Caco-2 (cell line): ENCODE measurements at regions not wholly inside any gene's neighbourhood (a gene's known extent, or its start where the extent isn't known, plus 50 kb on each side); places are given as distances from the start of the nearest gene placed in this dataset.

Experiments used
- BruUV-seq: library from RNA; stranded (reverse); fragments of 400-500 nt; replicated peaks from 2 replicates; lab custom pipeline; 2021; lab: Mats Ljungman, UMichigan
- CTCF ChIA-PET: fragments of 300-600 bp; sonication (Branson Sonifier 250); formaldehyde crosslinking; loops from one replicate; lab custom pipeline; 2022; ENCODE audit warnings: antibody characterized with exemption; lab: Charles Lee
- POLR2A ChIA-PET: fragments of 300-600 bp; sonication (Branson Sonifier 250); formaldehyde crosslinking; loops from one replicate; lab custom pipeline; 2022; ENCODE audit warnings: antibody characterized with exemption; lab: Charles Lee
- DNase-seq, 2 experiments: peaks; one replicate each; pipeline versions ENCODE4 v3.0.0 to v3.0.0-alpha.2; 2020 to 2022
- H3K27me3 ChIP-seq: replicated peaks from 2 replicates; pipeline ENCODE4 v1.6.0; 2011; ENCODE audit warnings: low read length; ENCODE audit not compliant: control insufficient read depth, insufficient read depth
- H3K36me3 ChIP-seq: 2 replicates; pipeline ENCODE4 v1.5.1; 2011; ENCODE audit warnings: low read length; ENCODE audit not compliant: control insufficient read depth, insufficient read depth
- H3K4me1 ChIP-seq: fragments of 250-450 bp; sonication (Bioruptor Pico); 2 replicates; pipeline ENCODE4 v1.5.1; 2020; ENCODE audit warnings: mild to moderate bottlenecking
- H3K4me3 ChIP-seq: 2 replicates; pipeline ENCODE4 v1.5.1; 2011; ENCODE audit warnings: low read depth, mild to moderate bottlenecking, control low read depth, low read length
- H3K9me3 ChIP-seq: fragments of 250-450 bp; sonication (Bioruptor Pico); 2 replicates; pipeline ENCODE4 v1.5.1; 2020; ENCODE audit warnings: mild to moderate bottlenecking, moderate library complexity
- H3K27ac Mint-ChIP-seq: one replicate; pipeline ENCODE4 v1.8.0; 2022; ENCODE audit warnings: mixed read lengths; ENCODE audit not compliant: unreplicated experiment
- H3K27me3 Mint-ChIP-seq: one replicate; pipeline ENCODE4 v1.8.0; 2022; ENCODE audit warnings: mixed read lengths; ENCODE audit not compliant: insufficient read depth, unreplicated experiment
- H3K36me3 Mint-ChIP-seq: one replicate; pipeline ENCODE4 v1.8.0; 2022; ENCODE audit warnings: mild to moderate bottlenecking, mixed read lengths; ENCODE audit not compliant: insufficient read depth, unreplicated experiment
- H3K4me1 Mint-ChIP-seq: one replicate; pipeline ENCODE4 v1.8.0; 2022; ENCODE audit warnings: low read depth, mixed read lengths; ENCODE audit not compliant: unreplicated experiment
- H3K4me3 Mint-ChIP-seq: one replicate; pipeline ENCODE4 v1.8.0; 2022; ENCODE audit warnings: mild to moderate bottlenecking, moderate library complexity, mixed read lengths; ENCODE audit not compliant: unreplicated experiment
- H3K9me3 Mint-ChIP-seq: one replicate; pipeline ENCODE4 v1.8.0; 2022; ENCODE audit warnings: mixed read lengths; ENCODE audit not compliant: unreplicated experiment
- intact Hi-C: fragments of 100-400 bp; cut with micrococcal nuclease; formaldehyde crosslinking; loops from one replicate; pipeline ENCODE4 v1.10.0; 2022; ENCODE audit not compliant: unreplicated experiment
- TF ChIP-seq, protein P1 (sequence below), 2 experiments: fragments of 200-600 bp in 1 of 2; IDR thresholded peaks; 1 replicate in 1 of 2; 2 replicates in 1 of 2; pipeline versions ENCODE4 v1.5.1 to v1.8.0; 2011 to 2022; ENCODE audit warnings: antibody characterized with exemption in 1 of 2, control low read depth in 1 of 2, inconsistent platforms in 1 of 2, low read depth in 1 of 2, low read length in 1 of 2, mild to moderate bottlenecking in 1 of 2, moderate library complexity in 1 of 2; ENCODE audit not compliant: insufficient read depth in 1 of 2, severe bottlenecking in 1 of 2, unreplicated experiment in 1 of 2

DNA sequence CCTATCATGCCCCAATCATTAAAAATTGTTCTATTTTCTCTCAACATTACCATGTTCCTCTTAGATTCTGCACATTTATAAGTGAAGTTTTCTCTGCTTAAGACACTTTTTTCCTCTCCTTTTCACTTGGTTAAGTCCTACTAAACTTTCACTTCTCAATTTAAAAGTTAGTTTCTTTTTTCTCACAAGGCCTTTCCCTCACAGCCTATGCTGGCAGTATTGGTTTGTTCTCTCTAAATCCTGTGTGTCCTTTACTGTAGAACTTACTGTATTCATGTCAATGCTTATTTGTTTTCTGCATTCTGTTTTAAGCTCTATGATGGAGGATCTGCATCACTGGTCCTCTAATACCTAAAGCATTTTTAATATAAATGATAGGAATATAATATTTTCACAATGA lies 2816.6 kb downstream of the PCDH9 start:
- ChIA-PET POLR2A (no interaction called here), CTCF (no interaction called here)
- no peaks in the 10 kb centered on the region for H3K4me1 ChIP-seq
- Mint-ChIP-seq H3K27ac (no peak overlapping the region), H3K4me1 (no peaks in the 10 kb centered on the region), H3K4me3 (no peak overlapping the region), H3K9me3 (peaks cover 2% of the 10 kb centered on the region), H3K36me3 (no peaks in the 10 kb centered on the region), H3K27me3 (no peaks in the 10 kb centered on the region)
- DNase-seq: no peak
- H3K9me3 ChIP-seq: no peaks in the 10 kb centered on the region
- H3K27me3 ChIP-seq: no peaks in the 10 kb centered on the region
- H3K36me3 ChIP-seq: no peaks in the 10 kb centered on the region
- no TSS peak for BruUV-seq
- intact Hi-C loops: no loop called here
- no peak overlapping the region for H3K4me3 ChIP-seq
- TF ChIP-seq, protein P1, sequence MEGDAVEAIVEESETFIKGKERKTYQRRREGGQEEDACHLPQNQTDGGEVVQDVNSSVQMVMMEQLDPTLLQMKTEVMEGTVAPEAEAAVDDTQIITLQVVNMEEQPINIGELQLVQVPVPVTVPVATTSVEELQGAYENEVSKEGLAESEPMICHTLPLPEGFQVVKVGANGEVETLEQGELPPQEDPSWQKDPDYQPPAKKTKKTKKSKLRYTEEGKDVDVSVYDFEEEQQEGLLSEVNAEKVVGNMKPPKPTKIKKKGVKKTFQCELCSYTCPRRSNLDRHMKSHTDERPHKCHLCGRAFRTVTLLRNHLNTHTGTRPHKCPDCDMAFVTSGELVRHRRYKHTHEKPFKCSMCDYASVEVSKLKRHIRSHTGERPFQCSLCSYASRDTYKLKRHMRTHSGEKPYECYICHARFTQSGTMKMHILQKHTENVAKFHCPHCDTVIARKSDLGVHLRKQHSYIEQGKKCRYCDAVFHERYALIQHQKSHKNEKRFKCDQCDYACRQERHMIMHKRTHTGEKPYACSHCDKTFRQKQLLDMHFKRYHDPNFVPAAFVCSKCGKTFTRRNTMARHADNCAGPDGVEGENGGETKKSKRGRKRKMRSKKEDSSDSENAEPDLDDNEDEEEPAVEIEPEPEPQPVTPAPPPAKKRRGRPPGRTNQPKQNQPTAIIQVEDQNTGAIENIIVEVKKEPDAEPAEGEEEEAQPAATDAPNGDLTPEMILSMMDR (IDR thresholded peaks at IDR 0.05; ENCODE audit: insufficient read depth in 1 of 2, low read depth in 1 of 2, low read length in 1 of 2, severe bottlenecking in 1 of 2, unreplicated experiment in 1 of 2): no peak

DNA sequence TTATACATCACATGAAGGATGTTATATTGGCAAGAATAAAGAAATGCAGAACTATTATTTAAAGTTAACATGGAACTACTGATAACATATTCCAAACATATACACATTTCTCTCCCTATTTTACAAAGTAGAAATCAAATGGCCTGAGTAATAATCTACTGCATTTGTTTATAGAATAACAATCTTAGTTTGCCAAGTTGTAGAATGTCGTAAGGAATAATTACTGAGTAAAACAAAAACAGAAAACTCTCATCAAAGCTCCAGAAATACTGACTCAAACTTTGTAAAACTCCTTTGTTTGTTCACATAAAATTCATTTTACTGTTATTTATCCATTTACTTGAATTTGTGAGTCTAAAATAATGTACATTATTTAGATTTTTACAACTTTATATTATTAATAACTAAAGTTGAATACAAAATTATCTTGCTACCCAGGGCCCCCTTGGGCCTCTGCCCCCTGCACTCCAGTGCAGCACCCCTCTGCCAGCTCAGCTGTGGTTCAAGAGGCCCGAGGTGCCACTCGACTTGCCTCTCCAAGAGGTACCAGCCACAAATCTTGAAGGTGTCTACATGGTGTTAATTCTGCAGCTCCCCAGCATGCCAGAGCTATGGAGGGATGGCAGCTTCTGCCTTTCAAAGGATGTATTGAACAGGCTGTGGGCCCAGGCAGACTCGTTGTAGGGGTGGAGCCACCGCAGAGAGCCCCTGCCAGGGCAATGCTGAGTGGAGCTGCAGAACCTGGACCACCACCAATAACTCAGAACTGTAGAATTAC lies 2819.7 kb downstream of the PCDH9 start:
- Mint-ChIP-seq H3K36me3 (no peaks in the 10 kb centered on the region), H3K4me3 (no peak overlapping the region), H3K27me3 (no peaks in the 10 kb centered on the region), H3K27ac (no peak overlapping the region), H3K9me3 (peaks cover 26% of the 10 kb centered on the region), H3K4me1 (no peaks in the 10 kb centered on the region)
- Histone ChIP-seq H3K9me3 (no peaks in the 10 kb centered on the region), H3K4me3 (no peak overlapping the region), H3K4me1 (no peaks in the 10 kb centered on the region), H3K36me3 (no peaks in the 10 kb centered on the region), H3K27me3 (no peaks in the 10 kb centered on the region)
- TF ChIP-seq, protein P1 (IDR thresholded peaks at IDR 0.05; ENCODE audit: insufficient read depth in 1 of 2, low read depth in 1 of 2, low read length in 1 of 2, severe bottlenecking in 1 of 2, unreplicated experiment in 1 of 2): no peak
- DNase-seq: no peak
- ChIA-PET POLR2A (no interaction called here), CTCF (no interaction called here)
- intact Hi-C loops: no loop called here
- BruUV-seq: no TSS peak

DNA sequence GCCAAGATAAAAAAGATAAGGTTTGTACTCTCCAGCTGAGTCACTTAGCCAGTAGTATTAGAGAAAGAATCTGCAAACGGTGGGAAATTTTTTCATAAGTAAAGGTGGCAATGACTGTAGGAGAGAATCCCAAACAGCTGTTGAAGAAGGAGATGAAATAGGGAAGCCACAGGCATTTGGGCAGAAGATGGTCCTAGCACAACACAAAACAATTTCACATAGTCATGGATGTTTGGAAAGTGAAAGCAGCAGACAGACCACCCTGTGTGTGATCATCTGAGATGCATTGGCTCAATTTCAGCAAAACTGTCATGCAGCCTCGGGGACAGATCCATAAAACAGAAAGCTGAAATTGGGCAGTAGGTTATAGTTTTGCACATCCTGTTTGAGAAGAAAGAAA lies 2832.4 kb downstream of the PCDH9 start:
- peaks cover 10% of the 10 kb centered on the region for H3K9me3 Mint-ChIP-seq
- Histone ChIP-seq H3K9me3 (no peaks in the 10 kb centered on the region), H3K27me3 (no peaks in the 10 kb centered on the region), H3K4me3 (no peak overlapping the region), H3K36me3 (no peaks in the 10 kb centered on the region), H3K4me1 (no peaks in the 10 kb centered on the region)
- peaks cover 4% of the 10 kb centered on the region for H3K4me1 Mint-ChIP-seq
- intact Hi-C loops: no loop called here
- no peaks in the 10 kb centered on the region for H3K36me3 Mint-ChIP-seq
- no peak overlapping the region for H3K27ac Mint-ChIP-seq
- no peak overlapping the region for H3K4me3 Mint-ChIP-seq
- no peak for DNase-seq
- H3K27me3 Mint-ChIP-seq: no peaks in the 10 kb centered on the region
- TF ChIP-seq, protein P1 (IDR thresholded peaks at IDR 0.05; ENCODE audit: insufficient read depth in 1 of 2, low read depth in 1 of 2, low read length in 1 of 2, severe bottlenecking in 1 of 2, unreplicated experiment in 1 of 2): no peak
- ChIA-PET CTCF (no interaction called here), POLR2A (no interaction called here)
- no TSS peak for BruUV-seq
